GM12874 (cell line): ENCODE measurements at regions not wholly inside any gene's neighbourhood (a gene's known extent, or its start where the extent isn't known, plus 50 kb on each side); places are given as distances from the start of the nearest gene placed in this dataset.

Experiments used
- TF ChIP-seq, protein P1 (sequence below): IDR thresholded peaks from 2 replicates; pipeline ENCODE4 v1.5.1; 2011; ENCODE audit warnings: low read depth, mild to moderate bottlenecking, control low read depth, low read length, moderate library complexity; ENCODE audit not compliant: insufficient read depth

DNA sequence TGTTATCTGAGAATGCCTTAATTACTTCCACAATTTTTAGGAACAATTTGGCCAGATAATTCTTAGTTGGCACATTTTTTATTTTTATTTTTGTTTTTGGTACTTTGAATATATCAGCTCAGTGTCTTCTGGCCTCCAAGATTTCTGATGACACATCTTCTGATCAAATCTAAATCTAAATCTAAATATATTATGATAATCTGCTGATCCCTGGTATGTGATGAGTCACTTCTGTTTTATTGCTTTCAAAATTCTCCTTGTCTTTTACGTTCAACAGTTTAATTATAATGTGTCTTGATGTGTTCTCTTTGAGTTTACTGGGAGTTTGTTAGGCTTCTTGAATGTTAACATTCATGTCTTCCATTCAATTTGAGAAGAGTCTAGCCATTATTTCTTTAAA, 436.8 kb downstream of the CDH9 start:
- TF ChIP-seq, protein P1, sequence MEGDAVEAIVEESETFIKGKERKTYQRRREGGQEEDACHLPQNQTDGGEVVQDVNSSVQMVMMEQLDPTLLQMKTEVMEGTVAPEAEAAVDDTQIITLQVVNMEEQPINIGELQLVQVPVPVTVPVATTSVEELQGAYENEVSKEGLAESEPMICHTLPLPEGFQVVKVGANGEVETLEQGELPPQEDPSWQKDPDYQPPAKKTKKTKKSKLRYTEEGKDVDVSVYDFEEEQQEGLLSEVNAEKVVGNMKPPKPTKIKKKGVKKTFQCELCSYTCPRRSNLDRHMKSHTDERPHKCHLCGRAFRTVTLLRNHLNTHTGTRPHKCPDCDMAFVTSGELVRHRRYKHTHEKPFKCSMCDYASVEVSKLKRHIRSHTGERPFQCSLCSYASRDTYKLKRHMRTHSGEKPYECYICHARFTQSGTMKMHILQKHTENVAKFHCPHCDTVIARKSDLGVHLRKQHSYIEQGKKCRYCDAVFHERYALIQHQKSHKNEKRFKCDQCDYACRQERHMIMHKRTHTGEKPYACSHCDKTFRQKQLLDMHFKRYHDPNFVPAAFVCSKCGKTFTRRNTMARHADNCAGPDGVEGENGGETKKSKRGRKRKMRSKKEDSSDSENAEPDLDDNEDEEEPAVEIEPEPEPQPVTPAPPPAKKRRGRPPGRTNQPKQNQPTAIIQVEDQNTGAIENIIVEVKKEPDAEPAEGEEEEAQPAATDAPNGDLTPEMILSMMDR: no peak

DNA sequence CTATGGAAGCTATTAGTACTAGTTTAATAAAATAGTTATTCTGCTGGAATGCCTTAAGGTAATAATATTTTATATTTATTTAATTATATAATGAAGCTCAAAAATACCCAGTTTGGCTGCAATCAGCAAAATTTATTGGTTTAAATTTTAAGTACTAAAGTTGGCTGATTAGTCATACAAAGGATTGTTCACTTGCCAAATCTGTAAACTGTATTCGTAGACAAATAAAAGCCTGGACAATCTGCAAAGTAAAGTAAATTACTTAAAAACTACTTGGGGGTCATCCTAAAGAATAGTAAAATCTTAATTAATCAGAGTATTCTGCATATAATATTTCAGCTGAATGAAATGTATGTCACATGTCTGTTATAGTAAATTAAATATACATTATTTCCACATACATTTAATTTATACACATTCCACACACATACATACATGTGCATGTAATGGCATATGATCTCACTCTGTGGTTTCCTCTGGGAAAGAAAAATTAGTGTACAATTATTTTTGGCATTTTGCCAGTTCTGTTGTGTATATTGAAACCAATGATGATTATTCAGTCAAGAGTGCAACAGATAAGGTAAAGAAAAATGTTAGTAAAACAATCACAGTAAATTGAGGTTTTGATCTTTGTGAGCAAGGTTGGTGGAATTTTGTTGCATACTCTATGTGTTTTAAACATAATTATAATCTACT, 455.9 kb downstream of the CDH9 start:
- TF ChIP-seq, protein P1: no peak

DNA sequence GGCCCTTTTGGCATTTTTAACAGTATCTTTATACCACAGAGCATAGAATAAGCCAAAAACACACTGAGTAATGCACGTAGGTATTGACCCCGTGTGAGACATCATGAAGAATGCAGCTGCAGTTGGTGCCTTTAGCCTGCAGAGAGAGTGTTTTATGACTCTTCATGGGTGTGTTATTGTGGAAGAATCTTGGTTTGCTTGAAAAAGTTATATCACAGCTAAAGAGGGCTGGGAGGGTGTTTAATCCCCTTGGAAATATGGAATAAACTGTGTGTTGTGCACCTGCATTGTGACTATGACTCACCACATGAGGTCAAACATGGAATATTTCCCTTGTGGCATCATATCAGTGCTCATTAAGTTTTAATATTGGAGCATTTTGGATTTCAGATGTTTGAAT, 458.7 kb downstream of the CDH9 start:
- TF ChIP-seq, protein P1: no peak

DNA sequence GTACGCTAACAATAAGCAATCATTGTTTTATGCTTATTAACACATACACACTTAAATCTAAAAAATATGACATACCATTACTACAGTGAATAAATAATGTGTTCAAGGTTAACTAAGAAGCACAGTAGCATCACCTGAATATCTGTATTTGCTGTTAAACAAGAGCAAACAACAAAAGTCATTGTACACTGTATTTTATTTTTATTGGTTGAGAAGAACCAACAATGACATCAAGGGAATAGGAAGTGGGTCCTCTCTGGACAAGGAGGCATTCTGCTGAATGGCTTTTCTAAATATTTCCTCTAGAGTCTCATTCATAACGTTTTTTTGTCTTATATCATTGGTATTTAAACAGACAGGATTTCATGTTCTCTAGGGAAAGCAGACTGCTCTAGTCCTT, 460.4 kb downstream of the CDH9 start:
- TF ChIP-seq, protein P1: no peak

DNA sequence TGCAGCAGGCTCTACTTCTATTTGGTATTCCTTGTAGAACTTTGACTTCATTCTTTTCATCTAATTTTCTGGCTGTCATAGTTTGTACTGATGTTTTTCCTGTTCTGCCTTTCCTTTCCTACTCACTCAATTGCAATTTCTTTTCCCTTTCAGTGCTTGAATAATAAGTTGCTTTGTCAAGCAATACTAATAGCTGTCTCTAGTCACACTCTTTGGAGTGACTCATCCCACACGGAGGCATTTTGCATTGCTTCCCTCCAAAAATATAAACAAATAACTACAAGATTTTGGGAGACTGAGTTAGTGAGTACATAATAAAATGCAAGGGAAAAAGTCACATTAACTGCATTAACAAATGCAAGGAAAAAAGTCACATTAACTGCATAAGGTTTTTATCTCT, 465.9 kb downstream of the CDH9 start:
- TF ChIP-seq, protein P1: no peak

DNA sequence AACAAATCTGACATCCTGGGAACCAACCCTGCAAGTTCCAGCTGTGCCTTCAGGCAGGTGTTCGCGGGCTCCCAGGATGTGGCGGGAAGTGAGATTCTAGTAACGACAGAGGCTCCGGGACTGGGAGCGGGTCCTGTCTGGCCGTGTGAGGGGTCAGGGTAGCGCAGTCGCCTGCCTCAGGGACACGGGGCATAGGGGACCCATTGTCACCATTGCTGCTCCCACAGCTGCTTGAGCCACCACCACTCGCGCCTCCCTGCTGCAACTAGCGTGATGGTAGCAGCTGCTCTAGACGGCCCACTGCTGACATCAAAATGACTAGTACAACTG, 468.5 kb downstream of the CDH9 start:
- TF ChIP-seq, protein P1: no peak

DNA sequence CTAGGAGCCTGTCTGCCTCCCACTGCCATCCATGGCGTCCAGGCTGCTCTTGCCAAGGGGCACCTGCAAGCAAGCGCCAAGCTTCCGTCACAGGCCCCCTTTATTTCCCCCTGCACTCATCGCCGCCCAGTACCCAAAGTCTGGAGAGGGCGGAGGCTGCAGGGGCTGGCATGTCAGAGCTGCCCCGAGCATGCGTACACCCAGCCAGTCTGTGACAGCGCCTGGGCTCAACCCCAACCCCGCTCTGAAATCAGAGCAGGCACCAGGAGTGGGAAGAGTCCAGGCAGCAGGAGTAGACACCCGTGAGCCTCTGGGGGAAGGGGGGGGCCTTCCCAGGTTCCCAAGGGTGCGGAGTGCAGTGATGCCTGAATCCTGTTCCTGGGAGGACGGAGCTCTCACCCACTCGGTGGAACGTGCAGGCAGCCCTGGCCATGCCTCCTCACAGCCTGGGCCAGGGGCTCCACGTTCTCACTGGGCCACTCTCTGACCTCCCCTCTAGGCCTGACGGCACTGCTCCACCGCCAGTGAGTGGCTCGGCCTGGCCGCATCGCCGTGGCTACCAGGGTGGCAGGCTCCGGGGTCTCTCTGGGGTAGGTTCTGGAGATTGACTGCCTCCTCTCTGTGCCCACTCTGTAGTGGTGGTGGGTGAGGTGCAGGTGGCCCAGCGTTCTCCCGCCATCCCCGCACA, 469.0 kb downstream of the CDH9 start:
- TF ChIP-seq, protein P1: no peak
